Endothelial cell (in vitro differentiated cells): ENCODE measurements at regions not wholly inside any gene's neighbourhood (a gene's known extent, or its start where the extent isn't known, plus 50 kb on each side); places are given as distances from the start of the nearest gene placed in this dataset.

ENCODE experiments used
- DNase-seq: peaks from one replicate; pipeline ENCODE4 v3.0.0; 2021; ENCODE audit warnings: low spot score
- H3K27ac Mint-ChIP-seq: one replicate; pipeline ENCODE4 v1.8.0; 2021; ENCODE audit warnings: mixed read lengths, inconsistent platforms; ENCODE audit not compliant: unreplicated experiment
- H3K27me3 Mint-ChIP-seq: one replicate; pipeline ENCODE4 v1.8.0; 2021; ENCODE audit warnings: mild to moderate bottlenecking, moderate library complexity, mixed read lengths, inconsistent platforms; ENCODE audit not compliant: unreplicated experiment
- H3K36me3 Mint-ChIP-seq: one replicate; pipeline ENCODE4 v1.8.0; 2021; ENCODE audit warnings: mild to moderate bottlenecking, low read depth, mixed read lengths, inconsistent platforms; ENCODE audit not compliant: unreplicated experiment
- H3K4me1 Mint-ChIP-seq: one replicate; pipeline ENCODE4 v1.8.0; 2021; ENCODE audit warnings: mild to moderate bottlenecking, mixed read lengths, inconsistent platforms; ENCODE audit not compliant: unreplicated experiment
- H3K4me3 Mint-ChIP-seq: one replicate; pipeline ENCODE4 v1.8.0; 2021; ENCODE audit warnings: mild to moderate bottlenecking, mixed read lengths, inconsistent platforms; ENCODE audit not compliant: unreplicated experiment
- H3K9me3 Mint-ChIP-seq: one replicate; pipeline ENCODE4 v1.8.0; 2021; ENCODE audit warnings: mixed read lengths, inconsistent platforms; ENCODE audit not compliant: unreplicated experiment
- TF ChIP-seq, protein P1 (sequence below): fragments of 200-600 bp; sonication (generic); IDR thresholded peaks from one replicate; pipeline ENCODE4 v1.5.0; 2021; ENCODE audit warnings: antibody characterized with exemption; ENCODE audit not compliant: unreplicated experiment

DNA sequence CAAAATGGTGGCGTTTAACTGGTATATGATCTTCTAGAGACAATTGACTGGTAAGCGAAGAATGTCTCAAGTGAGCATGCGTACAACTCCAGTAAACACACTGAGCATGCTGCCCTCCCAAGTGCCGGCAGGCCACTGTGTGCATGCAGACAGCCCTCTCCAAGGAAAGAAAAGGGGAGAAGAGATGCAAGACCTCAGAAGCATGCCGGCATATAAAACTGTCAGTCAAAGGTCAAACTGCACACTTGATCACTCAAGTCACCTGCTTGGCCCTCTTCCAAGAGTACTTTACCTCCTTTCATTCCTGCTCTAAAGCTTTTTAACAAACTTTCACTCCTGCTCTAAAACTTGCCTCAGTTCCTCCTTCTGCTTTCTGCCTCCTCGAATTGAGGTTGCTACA lies 910.2 kb downstream of the TAF11L14 start:
- no peak overlapping the region for H3K4me3 Mint-ChIP-seq
- H3K36me3 Mint-ChIP-seq: no peaks in the 10 kb centered on the region
- H3K27ac Mint-ChIP-seq: no peak overlapping the region
- peaks cover 6% of the 10 kb centered on the region for H3K9me3 Mint-ChIP-seq
- H3K4me1 Mint-ChIP-seq: no peaks in the 10 kb centered on the region
- H3K27me3 Mint-ChIP-seq: no peaks in the 10 kb centered on the region
- DNase-seq: no peak
- TF ChIP-seq, protein P1, sequence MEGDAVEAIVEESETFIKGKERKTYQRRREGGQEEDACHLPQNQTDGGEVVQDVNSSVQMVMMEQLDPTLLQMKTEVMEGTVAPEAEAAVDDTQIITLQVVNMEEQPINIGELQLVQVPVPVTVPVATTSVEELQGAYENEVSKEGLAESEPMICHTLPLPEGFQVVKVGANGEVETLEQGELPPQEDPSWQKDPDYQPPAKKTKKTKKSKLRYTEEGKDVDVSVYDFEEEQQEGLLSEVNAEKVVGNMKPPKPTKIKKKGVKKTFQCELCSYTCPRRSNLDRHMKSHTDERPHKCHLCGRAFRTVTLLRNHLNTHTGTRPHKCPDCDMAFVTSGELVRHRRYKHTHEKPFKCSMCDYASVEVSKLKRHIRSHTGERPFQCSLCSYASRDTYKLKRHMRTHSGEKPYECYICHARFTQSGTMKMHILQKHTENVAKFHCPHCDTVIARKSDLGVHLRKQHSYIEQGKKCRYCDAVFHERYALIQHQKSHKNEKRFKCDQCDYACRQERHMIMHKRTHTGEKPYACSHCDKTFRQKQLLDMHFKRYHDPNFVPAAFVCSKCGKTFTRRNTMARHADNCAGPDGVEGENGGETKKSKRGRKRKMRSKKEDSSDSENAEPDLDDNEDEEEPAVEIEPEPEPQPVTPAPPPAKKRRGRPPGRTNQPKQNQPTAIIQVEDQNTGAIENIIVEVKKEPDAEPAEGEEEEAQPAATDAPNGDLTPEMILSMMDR: no peak

DNA sequence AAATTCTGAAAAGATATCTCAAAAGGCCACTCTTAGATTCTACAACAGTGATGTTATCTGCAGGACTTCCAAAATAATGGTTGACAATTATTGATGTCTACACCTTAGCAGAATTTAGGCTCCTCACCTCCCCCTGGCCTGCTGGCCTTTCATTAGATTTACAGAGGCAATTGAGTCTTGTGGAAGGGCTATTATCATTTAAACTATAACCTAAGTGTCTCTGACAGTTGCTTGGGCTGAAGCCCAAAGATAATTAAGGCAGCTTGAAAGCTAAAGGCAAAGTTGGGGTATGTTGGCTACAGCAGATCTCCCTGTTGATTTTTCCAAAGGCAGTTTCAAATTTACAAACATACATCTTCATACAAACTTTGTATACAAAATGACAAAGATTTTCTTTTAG lies 912.3 kb downstream of the TAF11L14 start:
- TF ChIP-seq, protein P1: no peak
- no peak overlapping the region for H3K27ac Mint-ChIP-seq

DNA sequence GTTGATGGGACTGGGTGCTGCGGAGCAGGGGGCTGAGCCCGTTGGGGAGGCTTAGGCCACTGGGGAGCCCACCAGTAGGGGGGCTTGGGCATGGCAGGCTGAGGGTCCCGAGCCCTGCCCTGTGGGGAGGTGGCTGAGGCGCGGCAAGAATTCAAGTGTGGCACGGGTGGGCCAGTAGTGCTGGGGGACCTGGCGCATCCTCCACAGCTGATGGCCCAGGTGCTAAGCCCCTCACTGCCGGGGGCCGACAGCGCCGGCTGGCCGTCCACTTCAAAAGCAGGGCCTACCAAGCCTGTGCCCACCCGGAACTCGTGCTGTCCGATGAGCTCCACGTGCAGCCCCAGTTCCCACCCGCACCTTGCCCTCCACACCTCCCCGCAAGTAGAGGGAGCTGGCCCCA lies 917.5 kb downstream of the TAF11L14 start:
- no peak for DNase-seq
- peaks cover 1% of the 10 kb centered on the region for H3K27me3 Mint-ChIP-seq
- peaks cover 2% of the 10 kb centered on the region for H3K4me1 Mint-ChIP-seq
- H3K27ac Mint-ChIP-seq: no peak overlapping the region
- H3K36me3 Mint-ChIP-seq: no peaks in the 10 kb centered on the region
- peaks cover 10% of the 10 kb centered on the region for H3K9me3 Mint-ChIP-seq
- TF ChIP-seq, protein P1: no peak
- no peak overlapping the region for H3K4me3 Mint-ChIP-seq

More for the DNA sequence above, 912.3 kb downstream of the TAF11L14 start:
- Mint-ChIP-seq H3K36me3 (no peaks in the 10 kb centered on the region), H3K9me3 (peaks cover 6% of the 10 kb centered on the region), H3K4me1 (no peaks in the 10 kb centered on the region), H3K27me3 (peaks cover 1% of the 10 kb centered on the region), H3K4me3 (no peak overlapping the region)
- DNase-seq: no peak

DNA sequence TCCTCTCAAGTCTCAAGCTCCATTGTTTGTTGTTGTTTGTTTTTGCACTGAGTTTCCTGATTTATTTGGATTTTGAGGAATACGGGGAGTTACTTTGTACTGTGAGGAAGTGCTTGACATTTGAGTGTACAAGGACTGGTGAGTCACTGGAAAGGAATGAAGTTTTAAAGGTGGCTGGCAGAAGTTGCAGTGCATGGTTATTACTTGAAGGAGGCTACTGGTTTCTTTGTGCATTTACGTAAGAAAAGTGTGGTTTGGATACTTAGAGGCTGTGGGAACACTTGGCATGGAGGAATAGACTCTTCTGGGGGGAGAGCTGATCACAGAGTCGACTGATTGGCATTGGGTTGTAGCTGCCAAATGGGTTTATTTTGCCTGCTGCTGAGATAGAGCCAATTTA lies 919.0 kb downstream of the TAF11L14 start:
- Mint-ChIP-seq H3K4me3 (no peak overlapping the region), H3K27me3 (peaks cover 1% of the 10 kb centered on the region), H3K27ac (no peak overlapping the region), H3K4me1 (peaks cover 2% of the 10 kb centered on the region), H3K36me3 (no peaks in the 10 kb centered on the region), H3K9me3 (peaks cover 10% of the 10 kb centered on the region)
- TF ChIP-seq, protein P1: no peak
- no peak for DNase-seq

DNA sequence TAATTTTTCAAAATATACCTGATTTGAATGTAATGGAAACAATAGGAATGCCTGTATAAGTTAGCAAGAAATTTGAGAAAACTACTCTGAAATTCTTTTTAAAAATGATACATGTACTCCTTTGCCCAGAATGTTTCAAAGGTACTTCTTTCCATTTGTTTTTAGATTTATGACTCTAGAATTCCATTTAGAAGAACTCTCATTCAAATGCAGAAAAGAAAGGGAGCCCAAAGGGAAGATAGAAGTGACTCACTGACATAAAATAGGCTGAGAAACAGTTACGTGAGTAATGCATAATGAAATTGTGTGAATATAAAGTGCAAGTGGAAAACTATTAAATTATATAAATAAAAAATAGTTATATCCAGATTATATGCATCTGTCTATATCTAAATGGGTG lies 926.3 kb downstream of the TAF11L14 start:
- Mint-ChIP-seq H3K27me3 (no peaks in the 10 kb centered on the region), H3K27ac (no peak overlapping the region), H3K36me3 (no peaks in the 10 kb centered on the region), H3K4me1 (no peaks in the 10 kb centered on the region), H3K4me3 (no peak overlapping the region), H3K9me3 (no peaks in the 10 kb centered on the region)
- DNase-seq: no peak
- TF ChIP-seq, protein P1: no peak
